ENCODE measurements at regions not wholly inside any gene's neighbourhood (a gene's known extent, or its start where the extent isn't known, plus 50 kb on each side); places are given as distances from the start of the nearest gene placed in this dataset.

- no peak for DNase-seq (ENCODE audit: low read depth)
Observed at GRCh38 chr2:145040433-145040832, 520.5 kb upstream of the ZEB2 start.

GRCh38 chr2:145038041-145038525 is 518.2 kb upstream of the ZEB2 start:
- no peak for DNase-seq (ENCODE audit: low read depth)

- no peak for DNase-seq (ENCODE audit: low read depth)
Observed at GRCh38 chr2:145036421-145037011, 516.6 kb upstream of the ZEB2 start.

DNA sequence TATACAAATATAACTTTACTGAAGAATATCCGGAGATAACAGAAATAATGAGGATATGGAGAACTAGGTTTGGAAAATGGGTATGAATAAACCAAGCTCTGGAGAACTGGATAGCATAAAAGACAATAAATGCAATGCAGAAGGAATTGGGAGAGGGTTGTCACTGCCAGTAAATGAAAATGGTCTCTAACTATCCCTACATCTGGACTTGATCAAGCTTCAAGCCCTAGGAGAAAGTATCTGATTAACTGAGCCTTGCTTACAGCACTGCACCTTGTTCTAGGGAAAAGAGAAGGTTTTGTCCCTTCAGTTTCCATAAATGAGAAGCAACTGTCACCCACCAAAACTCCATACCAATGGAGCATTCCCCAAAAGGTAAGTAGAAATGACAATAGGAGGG is 514.6 kb upstream of the ZEB2 start:
- DNase-seq (ENCODE audit: low read depth) = no peak

DNA sequence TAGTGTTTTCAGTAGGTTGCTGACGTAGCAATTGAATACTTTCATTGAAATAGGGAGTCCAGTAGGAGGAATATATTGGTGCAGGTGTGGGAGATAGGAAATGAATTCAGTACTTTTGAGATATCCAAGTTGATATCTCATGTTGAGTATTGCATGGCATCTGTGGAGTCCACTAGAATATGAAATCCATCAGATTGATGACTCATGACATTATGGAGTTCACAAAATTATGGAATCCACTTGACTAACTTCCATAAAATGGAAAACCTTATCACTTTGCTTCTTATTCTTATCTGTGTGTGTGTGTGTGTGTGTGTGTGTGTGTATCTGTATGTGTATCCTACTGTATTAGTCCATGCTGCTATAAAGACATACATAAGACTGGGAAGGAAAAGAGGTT is 513.5 kb upstream of the ZEB2 start:
- no peak for DNase-seq (ENCODE audit: low read depth)

DNA sequence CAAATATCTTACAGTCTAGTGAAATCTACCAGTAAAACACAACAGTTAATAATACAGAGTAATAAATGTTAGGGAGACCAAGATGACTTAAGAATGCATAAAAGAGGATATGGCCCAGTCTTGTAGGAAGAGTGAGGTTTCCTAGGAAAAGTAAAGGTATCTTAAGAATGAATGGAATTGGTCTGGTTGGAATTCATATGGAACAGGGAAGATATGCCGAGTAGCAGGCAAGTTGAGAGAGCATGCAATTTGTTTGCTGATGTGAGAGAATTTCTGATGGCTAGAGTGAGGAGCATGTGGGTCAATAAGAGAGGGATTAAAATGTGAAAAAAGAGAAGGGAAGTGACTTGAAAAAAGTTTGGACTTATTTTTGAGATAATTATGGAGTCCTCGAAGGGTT is 512.9 kb upstream of the ZEB2 start:
- DNase-seq (ENCODE audit: low read depth) = no peak

DNA sequence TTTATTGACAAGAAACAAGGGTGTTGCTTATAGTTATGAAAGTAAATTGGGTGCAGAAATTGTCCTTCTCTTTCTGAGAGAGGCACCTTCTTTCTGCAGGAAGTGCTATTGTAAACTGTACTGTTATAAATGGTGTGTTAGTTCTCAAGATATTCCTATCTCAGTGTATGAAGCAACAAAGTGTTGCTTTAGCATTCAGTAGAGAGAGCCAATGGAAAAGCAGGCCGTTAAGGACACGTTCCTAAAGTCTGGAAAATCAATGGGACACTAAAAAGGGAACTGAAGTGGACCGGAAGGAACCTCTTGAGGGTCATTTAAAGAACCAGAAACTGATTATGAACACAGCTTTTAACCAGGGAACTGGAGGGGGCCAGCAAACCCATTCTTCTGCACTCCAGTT is 510.0 kb upstream of the ZEB2 start:
- no peak for DNase-seq (ENCODE audit: low read depth)

- DNase-seq (ENCODE audit: low read depth) = no peak
Observed at GRCh38 chr2:145029081-145029480, 509.2 kb upstream of the ZEB2 start.

DNA sequence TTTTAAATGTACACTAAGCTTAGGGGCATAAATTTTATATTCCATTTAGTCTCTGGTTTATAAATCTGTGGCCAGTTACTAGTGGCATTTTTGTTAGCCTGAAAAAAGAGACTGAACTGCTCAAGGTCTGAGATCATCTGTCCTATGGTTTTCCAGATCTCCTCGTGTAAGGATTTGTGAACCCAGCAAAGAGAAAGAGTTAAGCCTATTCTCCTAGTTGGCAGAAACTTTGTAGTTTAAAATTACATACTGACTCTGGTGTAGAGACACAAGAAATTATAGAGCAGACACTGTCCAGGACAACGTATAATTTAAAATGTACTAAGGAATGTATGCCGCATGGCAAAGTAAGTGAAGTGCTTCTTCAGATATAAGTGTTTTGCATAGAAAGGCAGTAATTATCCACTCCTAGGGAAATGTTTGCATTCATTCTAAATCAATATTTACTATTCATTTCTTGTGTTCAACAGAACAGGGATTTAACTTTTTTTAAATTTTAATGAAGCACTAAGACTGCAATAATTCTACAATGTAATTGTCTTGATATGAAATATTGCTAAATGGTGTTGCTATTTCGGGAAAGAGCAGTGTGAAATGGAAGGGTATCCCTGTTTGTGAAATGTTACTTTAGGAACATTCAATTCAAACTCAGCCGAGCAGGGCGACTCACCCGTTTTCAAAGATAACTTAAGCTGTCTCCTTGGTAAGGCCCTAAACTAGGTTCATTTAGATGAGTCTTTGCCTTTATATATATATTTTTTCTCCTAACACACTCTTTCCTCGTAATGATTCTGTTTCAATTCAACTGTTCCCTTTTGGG is 508.4 kb upstream of the ZEB2 start:
- no peak for DNase-seq (ENCODE audit: low read depth)

DNA sequence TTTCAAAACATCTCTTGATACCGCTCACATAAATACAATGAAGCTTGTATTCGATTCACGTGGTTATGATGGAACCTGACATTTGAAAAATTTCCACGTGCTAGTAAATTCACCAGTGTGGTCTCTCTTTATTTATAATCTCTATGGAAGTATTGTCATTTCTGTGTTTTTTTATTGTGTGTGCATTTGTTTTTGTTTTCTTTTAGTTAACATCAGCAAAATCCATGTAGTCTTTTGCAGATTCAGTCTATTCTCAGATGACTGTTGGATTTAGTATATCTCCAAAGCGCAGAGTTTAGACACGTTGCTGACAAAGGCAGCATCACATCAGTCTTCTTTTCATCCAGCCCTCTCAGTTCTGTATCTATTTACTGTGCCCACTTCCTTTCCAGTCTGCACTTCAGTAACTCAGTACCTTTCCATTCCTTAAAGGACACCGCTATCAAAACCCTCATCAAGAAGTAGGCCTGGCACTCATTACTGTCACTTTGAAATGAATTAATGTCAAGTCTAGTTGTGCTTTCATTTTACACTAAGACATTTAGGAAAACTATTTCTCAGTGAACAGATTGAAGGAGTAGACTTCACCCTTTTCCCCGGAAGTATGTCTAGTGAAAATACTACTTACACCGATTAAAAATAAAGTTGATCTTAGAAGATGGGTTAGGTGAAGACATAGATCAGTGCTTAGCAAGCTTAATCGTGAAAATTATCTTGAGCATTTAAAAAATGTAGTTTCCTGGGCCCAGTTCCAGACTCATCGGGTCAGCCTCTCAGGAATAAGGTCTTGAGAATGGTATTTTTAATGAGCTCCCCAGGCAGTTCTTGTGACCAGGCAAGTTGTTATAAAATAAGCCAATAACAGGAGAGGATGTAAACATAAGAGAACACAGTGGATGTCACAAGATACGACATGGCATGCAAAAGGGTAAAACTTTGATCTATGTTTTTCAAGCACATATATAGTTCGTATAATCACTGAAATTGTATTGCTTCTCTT is 506.8 kb upstream of the ZEB2 start:
- DNase-seq (ENCODE audit: low read depth) = no peak

DNA sequence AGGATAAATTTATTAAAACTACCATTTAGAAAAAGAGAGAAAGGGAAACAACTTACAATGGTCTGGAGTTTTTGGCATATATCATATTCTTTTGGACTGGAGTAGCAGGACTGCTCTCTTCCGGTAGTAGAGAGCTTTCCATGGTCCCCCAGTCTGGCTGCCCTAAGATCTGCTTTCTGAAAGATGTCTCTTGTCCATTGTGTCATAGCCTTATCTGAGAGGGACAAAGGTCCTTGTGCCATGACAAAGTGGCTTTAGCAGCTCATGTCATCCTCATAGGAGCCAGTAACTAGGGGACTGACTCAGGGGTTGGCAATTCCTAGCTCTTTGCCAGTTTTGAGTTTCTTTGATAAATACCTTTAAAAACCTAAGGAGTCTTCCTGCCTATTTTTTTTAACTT is 505.5 kb upstream of the ZEB2 start:
- DNase-seq (ENCODE audit: low read depth) = no peak

DNA sequence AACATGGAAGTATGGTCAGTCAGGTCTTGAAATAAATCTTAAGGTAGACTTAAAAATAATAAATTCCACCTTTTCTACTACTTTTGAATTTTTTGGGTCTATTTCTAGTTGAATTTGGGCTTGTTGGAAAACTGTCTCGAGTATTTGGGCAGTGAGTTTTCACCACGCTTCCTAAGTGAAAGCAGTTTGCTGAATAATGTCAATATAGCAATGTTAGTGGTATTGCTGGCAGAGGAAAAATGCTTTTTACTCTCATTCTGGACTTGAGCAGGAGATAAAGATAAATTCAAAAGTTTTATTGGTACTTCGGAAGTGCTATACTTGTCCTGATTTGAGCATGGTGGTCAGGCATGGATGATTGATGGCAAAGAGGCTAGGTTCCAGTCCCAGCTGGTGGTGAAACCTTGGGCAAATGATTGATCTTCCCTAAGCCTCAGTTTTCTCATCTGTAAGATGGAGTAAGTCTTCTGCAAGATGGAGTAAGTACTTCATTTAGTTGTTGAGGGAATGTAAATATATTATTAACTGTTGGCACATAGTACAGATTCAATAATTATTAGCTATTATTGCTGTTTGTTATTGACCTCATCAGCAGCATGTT is 503.5 kb upstream of the ZEB2 start:
- no peak for DNase-seq (ENCODE audit: low read depth)

DNA sequence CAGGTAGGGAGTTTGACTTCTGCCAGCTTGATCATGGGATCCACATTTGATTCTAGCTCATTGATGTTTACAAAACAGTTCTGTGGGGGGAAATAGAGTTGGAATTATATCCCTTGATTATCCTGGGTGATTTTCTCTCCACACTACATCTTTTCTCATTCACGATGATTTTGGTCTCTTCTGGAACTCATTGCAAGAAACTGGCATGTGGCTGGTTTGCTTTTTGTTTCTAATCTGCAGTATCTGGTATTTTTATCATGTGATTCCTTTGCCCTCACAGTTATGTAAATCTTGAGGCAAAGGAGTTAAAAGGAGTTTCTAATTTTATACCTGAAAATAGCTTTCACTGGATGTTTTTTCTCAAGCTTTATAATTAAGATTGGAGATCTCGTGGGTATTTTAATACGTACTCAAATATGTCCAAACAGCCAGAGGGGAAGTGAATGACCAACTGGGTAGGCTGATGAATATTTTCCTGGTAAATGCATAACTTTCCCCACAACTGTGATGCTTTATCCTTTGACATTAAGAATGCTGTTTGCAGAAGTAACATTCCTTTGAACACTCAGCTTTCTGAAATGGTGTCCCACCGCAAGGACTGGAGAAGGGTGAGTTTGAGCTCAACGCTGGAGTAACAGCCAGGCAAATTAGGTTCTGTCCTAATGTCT is 502.9 kb upstream of the ZEB2 start:
- no peak for DNase-seq (ENCODE audit: low read depth)

- DNase-seq (ENCODE audit: low read depth) = no peak
Observed at GRCh38 chr2:145021962-145022665, 502.2 kb upstream of the ZEB2 start.

DNA sequence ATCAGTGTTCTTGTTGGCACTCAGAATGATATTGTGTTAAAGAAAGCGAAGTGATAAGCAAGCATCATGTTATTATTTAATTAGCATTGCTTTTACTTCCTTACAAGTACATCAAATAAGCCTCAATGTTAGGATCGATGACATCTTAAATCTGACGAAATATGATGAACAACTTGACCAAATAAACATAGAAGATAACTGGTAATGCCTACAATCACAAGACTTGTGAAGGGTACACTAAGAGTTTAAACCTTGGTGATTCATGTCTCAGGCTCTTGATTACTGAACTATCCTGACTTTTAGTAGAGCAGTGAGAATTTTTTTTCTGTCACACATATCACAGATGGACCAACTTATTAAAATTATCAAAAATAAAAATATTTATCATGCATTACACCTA is 500.8 kb upstream of the ZEB2 start:
- DNase-seq (ENCODE audit: low read depth) = no peak

GRCh38 chr2:145020139-145020538 is 500.2 kb upstream of the ZEB2 start:
- DNase-seq (ENCODE audit: low read depth) = no peak

DNA sequence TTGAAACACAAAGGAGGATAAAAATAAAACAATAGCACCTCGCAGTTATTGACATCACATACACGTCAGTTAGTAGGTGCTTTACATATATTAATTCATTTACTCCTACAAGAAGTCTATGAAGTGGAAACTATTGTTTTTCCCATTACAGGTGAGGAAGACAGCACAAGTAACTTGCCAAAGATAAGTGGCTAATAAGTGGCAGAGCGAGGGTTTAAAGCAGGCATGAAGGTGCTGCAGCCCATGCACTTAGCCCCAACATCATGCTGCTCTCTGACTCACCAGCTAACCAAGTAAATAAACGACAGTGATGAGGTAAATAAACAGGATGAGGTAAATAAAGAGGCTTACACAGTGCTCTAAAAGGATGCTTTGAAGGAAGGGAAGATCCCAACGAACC is 498.6 kb upstream of the ZEB2 start:
- no peak for DNase-seq (ENCODE audit: low read depth)

DNA sequence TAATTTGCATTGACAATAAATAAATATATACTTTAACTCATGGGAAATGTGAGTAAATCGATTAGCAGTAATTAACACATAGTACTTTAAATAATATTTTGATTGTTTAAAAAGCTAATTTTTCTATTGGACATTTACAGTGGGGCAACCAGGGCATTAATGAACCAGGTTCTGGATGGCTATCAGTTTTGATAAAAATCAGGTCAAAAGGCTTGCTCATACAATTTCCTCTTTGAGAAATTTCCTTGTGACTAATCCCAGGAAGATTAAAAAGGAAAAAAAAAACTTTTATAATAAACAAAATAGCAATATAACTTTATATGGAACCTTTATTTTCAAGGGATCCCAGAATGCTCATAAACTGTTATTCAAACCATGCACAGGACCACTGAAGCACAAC is 497.2 kb upstream of the ZEB2 start:
- no peak for DNase-seq (ENCODE audit: low read depth)

- no peak for DNase-seq (ENCODE audit: low read depth)
Observed at GRCh38 chr2:145016711-145017110, 496.8 kb upstream of the ZEB2 start.

GRCh38 chr2:145015561-145015960 is 495.6 kb upstream of the ZEB2 start:
- no peak for DNase-seq (ENCODE audit: low read depth)

- DNase-seq (ENCODE audit: low read depth) = no peak
Observed at GRCh38 chr2:145012806-145013205, 492.9 kb upstream of the ZEB2 start.
